ENCODE measurements at regions not wholly inside any gene's neighbourhood (a gene's known extent, or its start where the extent isn't known, plus 50 kb on each side); places are given as distances from the start of the nearest gene placed in this dataset.

DNA sequence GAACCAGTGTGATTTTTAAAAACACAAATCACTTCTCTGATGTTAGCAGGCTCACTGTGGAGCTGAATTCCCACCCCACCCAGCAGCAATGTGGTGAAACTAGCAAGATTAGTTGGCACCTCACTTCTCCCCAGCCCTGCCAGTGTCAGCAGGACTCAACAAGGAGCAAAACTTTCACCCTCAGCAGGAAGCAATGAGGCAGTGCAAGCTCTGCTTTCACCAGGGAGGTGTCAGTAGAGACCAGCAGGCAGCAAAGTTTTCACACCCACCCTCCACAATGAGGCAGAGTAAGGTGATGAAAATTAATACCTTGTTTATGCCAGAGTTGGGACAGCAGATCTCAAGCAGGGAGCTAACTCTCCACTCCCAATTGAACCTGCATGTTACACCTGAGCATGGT is 565.0 kb downstream of the CETN3 start:
- TF ChIP-seq, protein P1, sequence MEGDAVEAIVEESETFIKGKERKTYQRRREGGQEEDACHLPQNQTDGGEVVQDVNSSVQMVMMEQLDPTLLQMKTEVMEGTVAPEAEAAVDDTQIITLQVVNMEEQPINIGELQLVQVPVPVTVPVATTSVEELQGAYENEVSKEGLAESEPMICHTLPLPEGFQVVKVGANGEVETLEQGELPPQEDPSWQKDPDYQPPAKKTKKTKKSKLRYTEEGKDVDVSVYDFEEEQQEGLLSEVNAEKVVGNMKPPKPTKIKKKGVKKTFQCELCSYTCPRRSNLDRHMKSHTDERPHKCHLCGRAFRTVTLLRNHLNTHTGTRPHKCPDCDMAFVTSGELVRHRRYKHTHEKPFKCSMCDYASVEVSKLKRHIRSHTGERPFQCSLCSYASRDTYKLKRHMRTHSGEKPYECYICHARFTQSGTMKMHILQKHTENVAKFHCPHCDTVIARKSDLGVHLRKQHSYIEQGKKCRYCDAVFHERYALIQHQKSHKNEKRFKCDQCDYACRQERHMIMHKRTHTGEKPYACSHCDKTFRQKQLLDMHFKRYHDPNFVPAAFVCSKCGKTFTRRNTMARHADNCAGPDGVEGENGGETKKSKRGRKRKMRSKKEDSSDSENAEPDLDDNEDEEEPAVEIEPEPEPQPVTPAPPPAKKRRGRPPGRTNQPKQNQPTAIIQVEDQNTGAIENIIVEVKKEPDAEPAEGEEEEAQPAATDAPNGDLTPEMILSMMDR (IDR thresholded peaks at IDR 0.05; ENCODE audit: unreplicated experiment): no peak
- DNase-seq (ENCODE audit: low spot score, unreplicated experiment): no peak

GRCh38 chr5:89842531-89842930 is 567.0 kb downstream of the CETN3 start:
- no peaks in the 10 kb centered on the region for H3K27me3 Mint-ChIP-seq
- no peak for DNase-seq (ENCODE audit: low spot score, unreplicated experiment)
- TF ChIP-seq, protein P1 (IDR thresholded peaks at IDR 0.05; ENCODE audit: unreplicated experiment): no peak
- H3K4me1 Mint-ChIP-seq (ENCODE audit: low read depth): peaks cover 7% of the 10 kb centered on the region
- H3K9me3 Mint-ChIP-seq (ENCODE audit: low read depth): no peaks in the 10 kb centered on the region
- no peaks in the 10 kb centered on the region for H3K36me3 Mint-ChIP-seq (ENCODE audit: insufficient read depth)
- H3K27ac Mint-ChIP-seq: no peak overlapping the region
- H3K4me3 Mint-ChIP-seq (ENCODE audit: low read depth): no peak overlapping the region

More for the DNA sequence above, 565.0 kb downstream of the CETN3 start:
- H3K4me1 Mint-ChIP-seq (ENCODE audit: low read depth): peaks cover 7% of the 10 kb centered on the region
- H3K27me3 Mint-ChIP-seq: no peaks in the 10 kb centered on the region
- H3K27ac Mint-ChIP-seq: no peak overlapping the region
- no peak overlapping the region for H3K4me3 Mint-ChIP-seq (ENCODE audit: low read depth)
- no peaks in the 10 kb centered on the region for H3K9me3 Mint-ChIP-seq (ENCODE audit: low read depth)
- H3K36me3 Mint-ChIP-seq (ENCODE audit: insufficient read depth): no peaks in the 10 kb centered on the region

- H3K4me3 Mint-ChIP-seq (ENCODE audit: low read depth): no peak overlapping the region
- no peak for DNase-seq (ENCODE audit: low spot score, unreplicated experiment)
- TF ChIP-seq, protein P1 (IDR thresholded peaks at IDR 0.05; ENCODE audit: unreplicated experiment): no peak
- H3K27ac Mint-ChIP-seq: no peak overlapping the region
- H3K36me3 Mint-ChIP-seq (ENCODE audit: insufficient read depth): no peaks in the 10 kb centered on the region
- no peaks in the 10 kb centered on the region for H3K9me3 Mint-ChIP-seq (ENCODE audit: low read depth)
- peaks cover 7% of the 10 kb centered on the region for H3K4me1 Mint-ChIP-seq (ENCODE audit: low read depth)
- H3K27me3 Mint-ChIP-seq: no peaks in the 10 kb centered on the region
Observed at GRCh38 chr5:89840906-89841305, 568.6 kb downstream of the CETN3 start.

- H3K27ac Mint-ChIP-seq: no peak overlapping the region
- H3K27me3 Mint-ChIP-seq: no peaks in the 10 kb centered on the region
- H3K36me3 Mint-ChIP-seq (ENCODE audit: insufficient read depth): no peaks in the 10 kb centered on the region
- no peaks in the 10 kb centered on the region for H3K4me1 Mint-ChIP-seq (ENCODE audit: low read depth)
- H3K9me3 Mint-ChIP-seq (ENCODE audit: low read depth): no peaks in the 10 kb centered on the region
- H3K4me3 Mint-ChIP-seq (ENCODE audit: low read depth): no peak overlapping the region
- no peak for DNase-seq (ENCODE audit: low spot score, unreplicated experiment)
- TF ChIP-seq, protein P1 (IDR thresholded peaks at IDR 0.05; ENCODE audit: unreplicated experiment): no peak
Observed at GRCh38 chr5:89830691-89831090, 578.9 kb downstream of the CETN3 start.

GRCh38 chr5:89827960-89828359 is 581.6 kb downstream of the CETN3 start:
- TF ChIP-seq, protein P1 (IDR thresholded peaks at IDR 0.05; ENCODE audit: unreplicated experiment): no peak
- H3K27ac Mint-ChIP-seq: no peak overlapping the region

More at GRCh38 chr5:89827960-89828359, 581.6 kb downstream of the CETN3 start:
- Mint-ChIP-seq H3K9me3 (ENCODE audit: low read depth) (no peaks in the 10 kb centered on the region), H3K4me3 (ENCODE audit: low read depth) (no peak overlapping the region), H3K4me1 (ENCODE audit: low read depth) (no peaks in the 10 kb centered on the region), H3K36me3 (ENCODE audit: insufficient read depth) (no peaks in the 10 kb centered on the region), H3K27me3 (no peaks in the 10 kb centered on the region)
- DNase-seq (ENCODE audit: low spot score, unreplicated experiment): no peak
